ENCODE measurements at regions not wholly inside any gene's neighbourhood (a gene's known extent, or its start where the extent isn't known, plus 50 kb on each side); places are given as distances from the start of the nearest gene placed in this dataset.
"Not testable (repeated sequence)": the region's sequence is repeated elsewhere in the genome, so short reads cannot be mapped to it uniquely, and the experiment has no call there.

GRCh38 chr18:12179029-12179428 is 75.1 kb upstream of the CIDEA start:
- ATAC-seq; DNase-seq; intact Hi-C loops (cut with DNase I, micrococcal nuclease): not testable (repeated sequence)

GRCh38 chr18:12179697-12180577 is 74.2 kb upstream of the CIDEA start:
- DNase-seq; H3K36me3 ChIP-seq (ENCODE audit: low read depth); intact Hi-C loops (cut with DNase I, micrococcal nuclease); H3K9me3 ChIP-seq; H3K4me3 ChIP-seq; ATAC-seq; H3K4me1 ChIP-seq (ENCODE audit: low read depth): not testable (repeated sequence)

More at GRCh38 chr18:12179029-12179428, 75.1 kb upstream of the CIDEA start:
- not testable (repeated sequence) for H3K4me3 ChIP-seq; H3K4me1 ChIP-seq (ENCODE audit: low read depth); H3K36me3 ChIP-seq (ENCODE audit: low read depth); H3K9me3 ChIP-seq

- intact Hi-C loops (cut with DNase I, micrococcal nuclease); ATAC-seq; DNase-seq; H3K4me3 ChIP-seq; H3K4me1 ChIP-seq (ENCODE audit: low read depth); H3K36me3 ChIP-seq (ENCODE audit: low read depth); H3K9me3 ChIP-seq: not testable (repeated sequence)
These were observed 55.4 kb upstream of the CIDEA start for GRCh38 chr18:12198797-12199196.

- ATAC-seq = peak; percentile 42
These were observed 54.0 kb upstream of the CIDEA start for GRCh38 chr18:12200186-12200585.

More at GRCh38 chr18:12200186-12200585, 54.0 kb upstream of the CIDEA start:
- H3K4me1 ChIP-seq (ENCODE audit: low read depth); H3K9me3 ChIP-seq; H3K4me3 ChIP-seq; H3K36me3 ChIP-seq (ENCODE audit: low read depth); intact Hi-C loops (cut with DNase I, micrococcal nuclease); DNase-seq: not testable (repeated sequence)
